SU-DHL-6 (cell line): ENCODE measurements at regions not wholly inside any gene's neighbourhood (a gene's known extent, or its start where the extent isn't known, plus 50 kb on each side); places are given as distances from the start of the nearest gene placed in this dataset.

ENCODE experiments used
- H2AFZ ChIP-seq: fragments of 200-600 bp; sonication (generic); 2 replicates; pipeline ENCODE4 v1.6.1; 2014; ENCODE audit warnings: low read depth, mild to moderate bottlenecking, moderate library complexity, mixed read lengths, antibody characterized with exemption, low read length; ENCODE audit not compliant: severe bottlenecking
- H3F3A ChIP-seq: fragments of 200-600 bp; shearing (Covaris generic); 2 replicates; pipeline ENCODE4 v1.6.0; 2016; ENCODE audit warnings: antibody characterized with exemption, mild to moderate bottlenecking; ENCODE audit not compliant: insufficient read depth
- H3K27ac ChIP-seq: fragments of 200-600 bp; sonication (generic); 2 replicates; pipeline ENCODE4 v1.5.1; 2016; ENCODE audit warnings: low read depth, mild to moderate bottlenecking, low read length, moderate library complexity, mixed read lengths
- H3K27me3 ChIP-seq: fragments of 200-600 bp; sonication (generic), shearing (Covaris generic); 2 replicates; pipeline ENCODE4 v1.6.0; 2014; ENCODE audit warnings: mild to moderate bottlenecking, low read length
- H3K36me3 ChIP-seq: fragments of 200-600 bp; sonication (generic); 2 replicates; pipeline ENCODE4 v1.6.1; 2014; ENCODE audit warnings: mild to moderate bottlenecking, low read length, mixed read lengths
- H3K4me2 ChIP-seq: fragments of 300-600, 200-600 bp; shearing (Covaris generic), sonication (generic); 2 replicates; pipeline ENCODE4 v1.6.0; 2014; ENCODE audit warnings: low read length, low read depth, mild to moderate bottlenecking; ENCODE audit not compliant: poor library complexity, severe bottlenecking
- H3K4me3 ChIP-seq: fragments of 200-600 bp; sonication (generic); 2 replicates; pipeline ENCODE4 v1.5.1; 2014; ENCODE audit warnings: antibody characterized with exemption, low read length, mild to moderate bottlenecking, mixed read lengths; ENCODE audit not compliant: insufficient read depth, poor library complexity, severe bottlenecking
- H3K79me2 ChIP-seq: fragments of 200-600 bp; sonication (generic); 2 replicates; pipeline ENCODE4 v1.6.1; 2014; ENCODE audit warnings: mild to moderate bottlenecking, low read length, moderate library complexity; ENCODE audit not compliant: insufficient read depth
- H3K9ac ChIP-seq: fragments of 200-600 bp; sonication (generic); 2 replicates; pipeline ENCODE4 v1.7.0; 2014; ENCODE audit warnings: mild to moderate bottlenecking, low read length
- H3K9me2 ChIP-seq: fragments of 200-600 bp; sonication (generic); replicated peaks from 2 replicates; pipeline ENCODE4 v1.6.1; 2014; ENCODE audit warnings: low read length; ENCODE audit not compliant: insufficient read depth
- H3K9me3 ChIP-seq: fragments of 200-600 bp; sonication (generic); 2 replicates; pipeline ENCODE4 v1.6.1; 2014; ENCODE audit warnings: low read length, mixed read lengths; ENCODE audit not compliant: insufficient read depth
- H4K20me1 ChIP-seq: fragments of 200-600 bp; sonication (generic); 2 replicates; pipeline ENCODE4 v1.6.1; 2014; ENCODE audit warnings: low read depth, mild to moderate bottlenecking, antibody characterized with exemption, low read length, moderate library complexity, mixed read lengths
- CTCF ChIP-seq: fragments of 200-600 bp; sonication (generic); IDR thresholded peaks from one replicate; pipeline ENCODE4 v1.5.1; 2017; ENCODE audit warnings: antibody characterized with exemption, mild to moderate bottlenecking, low read length, moderate library complexity; ENCODE audit not compliant: insufficient read depth, poor library complexity, severe bottlenecking
- EZH2phosphoT487 ChIP-seq: fragments of 200-600 bp; sonication (generic), shearing (Covaris generic); conservative IDR thresholded peaks from 2 replicates; pipeline ENCODE4 v1.6.1; 2018; ENCODE audit warnings: mild to moderate bottlenecking, antibody characterized with exemption, low read length, moderate library complexity, mixed read lengths

GRCh38 chr7:20954711-20955619 is 168.3 kb upstream of the SP8 start:
- Histone ChIP-seq H3K4me2 (no peak overlapping the region), H3K9ac (no peak overlapping the region), H2AFZ (no peak overlapping the region), H3K4me3 (no peak overlapping the region), H4K20me1 (no peaks in the 10 kb centered on the region), H3K9me2 (no peaks in the 10 kb centered on the region), H3K79me2 (no peaks in the 10 kb centered on the region), H3K36me3 (no peaks in the 10 kb centered on the region), H3K9me3 (no peaks in the 10 kb centered on the region), H3K27me3 (no peaks in the 10 kb centered on the region), H3F3A (no peaks in the 10 kb centered on the region), H3K27ac (no peak overlapping the region)
- TF ChIP-seq CTCF (no peak), EZH2phosphoT487 (no peak)

GRCh38 chr7:20958572-20958971 is 171.9 kb upstream of the SP8 start:
- Histone ChIP-seq H3F3A (no peaks in the 10 kb centered on the region), H3K27me3 (no peaks in the 10 kb centered on the region), H3K4me3 (no peak overlapping the region), H3K9me3 (no peaks in the 10 kb centered on the region), H3K36me3 (no peaks in the 10 kb centered on the region), H3K79me2 (no peaks in the 10 kb centered on the region), H3K9ac (no peak overlapping the region), H3K9me2 (no peaks in the 10 kb centered on the region), H3K4me2 (no peak overlapping the region), H2AFZ (no peak overlapping the region), H3K27ac (no peak overlapping the region), H4K20me1 (no peaks in the 10 kb centered on the region)
- TF ChIP-seq EZH2phosphoT487 (no peak), CTCF (no peak)

GRCh38 chr7:20959281-20959680 is 172.6 kb upstream of the SP8 start:
- H2AFZ ChIP-seq = no peak overlapping the region
- no peak overlapping the region for H3K27ac ChIP-seq

More at GRCh38 chr7:20959281-20959680, 172.6 kb upstream of the SP8 start:
- H3K36me3 ChIP-seq = no peaks in the 10 kb centered on the region
- H3K27me3 ChIP-seq = no peaks in the 10 kb centered on the region
- no peak for TF ChIP-seq EZH2phosphoT487
- TF ChIP-seq CTCF = no peak
- no peaks in the 10 kb centered on the region for H3K9me3 ChIP-seq
- no peaks in the 10 kb centered on the region for H3K9me2 ChIP-seq
- H3K79me2 ChIP-seq = no peaks in the 10 kb centered on the region
- H4K20me1 ChIP-seq = no peaks in the 10 kb centered on the region
- no peak overlapping the region for H3K4me2 ChIP-seq
- no peak overlapping the region for H3K4me3 ChIP-seq
- H3F3A ChIP-seq = no peaks in the 10 kb centered on the region
- no peak overlapping the region for H3K9ac ChIP-seq
